GM10266 (cell line): ENCODE measurements at regions not wholly inside any gene's neighbourhood (a gene's known extent, or its start where the extent isn't known, plus 50 kb on each side); places are given as distances from the start of the nearest gene placed in this dataset.
"Not testable (repeated sequence)": the region's sequence is repeated elsewhere in the genome, so short reads cannot be mapped to it uniquely, and the experiment has no call there.

ENCODE experiments used
- DNase-seq: peaks from one replicate; pipeline ENCODE4 v3.0.0; 2012; ENCODE audit errors: extremely low spot score
- CTCF ChIP-seq: IDR thresholded peaks from 2 replicates; pipeline ENCODE4 v1.5.1; 2012; ENCODE audit warnings: mild to moderate bottlenecking, low read depth; ENCODE audit not compliant: control insufficient read depth, insufficient read depth; ENCODE audit errors: missing control alignments

- no peak for TF ChIP-seq CTCF
- DNase-seq = no peak
These were observed 126.7 kb upstream of the SLCO6A1 start for GRCh38 chr5:102625468-102625867.

- DNase-seq = no peak
- no peak for TF ChIP-seq CTCF
These were observed 127.1 kb upstream of the SLCO6A1 start for GRCh38 chr5:102625928-102626327.

GRCh38 chr5:102627315-102627714 is 127.8 kb upstream of the PAM start:
- no peak for TF ChIP-seq CTCF
- DNase-seq = no peak

GRCh38 chr5:102628441-102629175 is 126.5 kb upstream of the PAM start:
- no peak for TF ChIP-seq CTCF
- no peak for DNase-seq

- no peak for TF ChIP-seq CTCF
- DNase-seq = no peak
These were observed 125.1 kb upstream of the PAM start for GRCh38 chr5:102629827-102630605.

GRCh38 chr5:102635399-102635798 is 119.7 kb upstream of the PAM start:
- DNase-seq = not testable (repeated sequence)

- TF ChIP-seq CTCF = no peak
- DNase-seq = no peak
These were observed 116.8 kb upstream of the PAM start for GRCh38 chr5:102638316-102638715.
